Duodenal mucosa (tissue), 2 donors: ENCODE measurements at regions not wholly inside any gene's neighbourhood (a gene's known extent, or its start where the extent isn't known, plus 50 kb on each side); places are given as distances from the start of the nearest gene placed in this dataset.

Source experiments
- H3K27ac ChIP-seq: one replicate; pipeline ENCODE4 v1.7.0; 2013; ENCODE audit warnings: low read depth, low read length
- H3K27me3 ChIP-seq, 2 donors: one replicate each; pipeline ENCODE4 v1.7.0; 2013; ENCODE audit warnings: low read length in 2 of 2, control low read depth in 1 of 2; ENCODE audit not compliant: insufficient read depth in 2 of 2, control insufficient read depth in 1 of 2
- H3K36me3 ChIP-seq, 2 donors: one replicate each; pipeline ENCODE4 v1.7.0; 2013; ENCODE audit warnings: low read length in 2 of 2, control low read depth in 1 of 2; ENCODE audit not compliant: insufficient read depth in 2 of 2, control insufficient read depth in 1 of 2
- H3K4me1 ChIP-seq, 2 donors: one replicate each; pipeline ENCODE4 v1.7.0; 2013; ENCODE audit warnings: low read length in 2 of 2, control low read depth in 1 of 2; ENCODE audit not compliant: insufficient read depth in 2 of 2, control insufficient read depth in 1 of 2
- H3K4me3 ChIP-seq, 2 donors: one replicate each; pipeline ENCODE4 v1.7.0; 2013; ENCODE audit warnings: low read length in 2 of 2, low read depth in 1 of 2
- H3K9ac ChIP-seq, 2 donors: one replicate each; pipeline ENCODE4 v1.7.0; 2013; ENCODE audit warnings: low read length in 2 of 2, low read depth in 1 of 2
- H3K9me3 ChIP-seq, 2 donors: one replicate each; pipeline ENCODE4 v1.7.0; 2013; ENCODE audit warnings: low read length in 2 of 2, control low read depth in 1 of 2; ENCODE audit not compliant: control insufficient read depth in 1 of 2

- no peaks in the 10 kb centered on the region for H3K9me3 ChIP-seq
- no peak overlapping the region for H3K4me3 ChIP-seq
- no peaks in the 10 kb centered on the region for H3K27me3 ChIP-seq
- no peaks in the 10 kb centered on the region for H3K36me3 ChIP-seq
- H3K27ac ChIP-seq = no peak overlapping the region
- H3K9ac ChIP-seq = no peak overlapping the region
- H3K4me1 ChIP-seq = no peaks in the 10 kb centered on the region
Observed at GRCh38 chr14:53470351-53471043, 317.4 kb upstream of the DDHD1 start.

- Histone ChIP-seq H3K4me1 (no peaks in the 10 kb centered on the region), H3K27me3 (no peaks in the 10 kb centered on the region), H3K27ac (no peak overlapping the region), H3K4me3 (no peak overlapping the region), H3K9ac (no peak overlapping the region), H3K9me3 (no peaks in the 10 kb centered on the region), H3K36me3 (no peaks in the 10 kb centered on the region)
Observed at GRCh38 chr14:53468876-53469275, 315.8 kb upstream of the DDHD1 start.

- no peaks in the 10 kb centered on the region for H3K9me3 ChIP-seq
- no peaks in the 10 kb centered on the region for H3K27me3 ChIP-seq
- H3K4me1 ChIP-seq = no peaks in the 10 kb centered on the region
- no peak overlapping the region for H3K4me3 ChIP-seq
- no peak overlapping the region for H3K27ac ChIP-seq
- H3K9ac ChIP-seq = no peak overlapping the region
- H3K36me3 ChIP-seq = no peaks in the 10 kb centered on the region
Observed at GRCh38 chr14:53464376-53464775, 311.3 kb upstream of the DDHD1 start.

- Histone ChIP-seq H3K27ac (no peak overlapping the region), H3K36me3 (no peaks in the 10 kb centered on the region), H3K9me3 (no peaks in the 10 kb centered on the region), H3K9ac (no peak overlapping the region), H3K27me3 (no peaks in the 10 kb centered on the region), H3K4me3 (no peak overlapping the region), H3K4me1 (no peaks in the 10 kb centered on the region)
Observed at GRCh38 chr14:53462931-53463778, 310.0 kb upstream of the DDHD1 start.

- Histone ChIP-seq H3K36me3 (no peaks in the 10 kb centered on the region), H3K4me3 (no peak overlapping the region), H3K4me1 (no peaks in the 10 kb centered on the region), H3K27ac (no peak overlapping the region), H3K27me3 (no peaks in the 10 kb centered on the region), H3K9ac (no peak overlapping the region), H3K9me3 (no peaks in the 10 kb centered on the region)
Observed at GRCh38 chr14:53461858-53462257, 308.7 kb upstream of the DDHD1 start.

- Histone ChIP-seq H3K27me3 (no peaks in the 10 kb centered on the region), H3K9ac (no peak overlapping the region), H3K4me1 (no peaks in the 10 kb centered on the region), H3K4me3 (no peak overlapping the region), H3K27ac (no peak overlapping the region), H3K9me3 (no peaks in the 10 kb centered on the region), H3K36me3 (no peaks in the 10 kb centered on the region)
Observed at GRCh38 chr14:53460544-53460943, 307.4 kb upstream of the DDHD1 start.

- Histone ChIP-seq H3K27me3 (no peaks in the 10 kb centered on the region), H3K9ac (no peak overlapping the region), H3K27ac (no peak overlapping the region), H3K36me3 (no peaks in the 10 kb centered on the region), H3K9me3 (no peaks in the 10 kb centered on the region), H3K4me3 (no peak overlapping the region), H3K4me1 (no peaks in the 10 kb centered on the region)
Observed at GRCh38 chr14:53458368-53458814, 305.3 kb upstream of the DDHD1 start.

- H3K27me3 ChIP-seq = no peaks in the 10 kb centered on the region
- H3K4me1 ChIP-seq = no peaks in the 10 kb centered on the region
- H3K9ac ChIP-seq = no peak overlapping the region
- no peak overlapping the region for H3K4me3 ChIP-seq
- H3K9me3 ChIP-seq = no peaks in the 10 kb centered on the region
- no peak overlapping the region for H3K27ac ChIP-seq
- no peaks in the 10 kb centered on the region for H3K36me3 ChIP-seq
Observed at GRCh38 chr14:53456931-53457330, 303.8 kb upstream of the DDHD1 start.

GRCh38 chr14:53452005-53452673 is 299.0 kb upstream of the DDHD1 start:
- Histone ChIP-seq H3K4me1 (no peaks in the 10 kb centered on the region), H3K4me3 (no peak overlapping the region)

GRCh38 chr14:53450871-53451270 is 297.7 kb upstream of the DDHD1 start:
- no peak overlapping the region for H3K4me3 ChIP-seq
- no peak overlapping the region for H3K9ac ChIP-seq
- H3K36me3 ChIP-seq = no peaks in the 10 kb centered on the region
- H3K4me1 ChIP-seq = no peaks in the 10 kb centered on the region
- no peaks in the 10 kb centered on the region for H3K9me3 ChIP-seq
- no peaks in the 10 kb centered on the region for H3K27me3 ChIP-seq
- H3K27ac ChIP-seq = no peak overlapping the region

More at GRCh38 chr14:53452005-53452673, 299.0 kb upstream of the DDHD1 start:
- Histone ChIP-seq H3K36me3 (no peaks in the 10 kb centered on the region), H3K9me3 (no peaks in the 10 kb centered on the region), H3K9ac (no peak overlapping the region), H3K27ac (no peak overlapping the region), H3K27me3 (no peaks in the 10 kb centered on the region)
